Loucy (cell line): ENCODE measurements at regions not wholly inside any gene's neighbourhood (a gene's known extent, or its start where the extent isn't known, plus 50 kb on each side); places are given as distances from the start of the nearest gene placed in this dataset.

Experiments used
- H2AFZ ChIP-seq: fragments of 200-600 bp; sonication (generic); 2 replicates; pipeline ENCODE4 v1.6.0; 2016; ENCODE audit warnings: antibody characterized with exemption, mild to moderate bottlenecking, low read length, moderate library complexity
- H3F3A ChIP-seq: fragments of 200-600 bp; 2 replicates; pipeline ENCODE4 v1.6.0; 2016; ENCODE audit warnings: antibody characterized with exemption, low read depth, mild to moderate bottlenecking
- H3K27me3 ChIP-seq: fragments of 200-600 bp; sonication (generic); 2 replicates; pipeline ENCODE4 v1.6.1; 2014; ENCODE audit warnings: low read length, mild to moderate bottlenecking; ENCODE audit not compliant: insufficient read depth, poor library complexity, severe bottlenecking
- H3K36me3 ChIP-seq: fragments of 200-600 bp; sonication (generic); 2 replicates; pipeline ENCODE4 v1.6.1; 2016; ENCODE audit warnings: low read length; ENCODE audit not compliant: insufficient read depth
- H3K4me1 ChIP-seq: fragments of 200-600 bp; sonication (generic); 2 replicates; pipeline ENCODE4 v1.5.1; 2014; ENCODE audit warnings: low read length, mild to moderate bottlenecking; ENCODE audit not compliant: insufficient read depth, poor library complexity, severe bottlenecking
- H3K4me2 ChIP-seq: fragments of 200-600 bp; sonication (generic); 2 replicates; pipeline ENCODE4 v1.6.0; 2014; ENCODE audit warnings: antibody characterized with exemption, low read length, low read depth, mild to moderate bottlenecking; ENCODE audit not compliant: poor library complexity, severe bottlenecking
- H3K4me3 ChIP-seq: fragments of 200-600 bp; sonication (generic); 2 replicates; pipeline ENCODE4 v1.5.1; 2014; ENCODE audit warnings: low read length, mild to moderate bottlenecking, mixed read lengths; ENCODE audit not compliant: poor library complexity, severe bottlenecking
- H3K79me2 ChIP-seq: fragments of 200-600 bp; sonication (generic); 2 replicates; pipeline ENCODE4 v1.6.1; 2014; ENCODE audit warnings: low read length; ENCODE audit not compliant: insufficient read depth
- H3K9ac ChIP-seq: fragments of 200-600 bp; sonication (generic); 2 replicates; pipeline ENCODE4 v1.6.0; 2014; ENCODE audit warnings: mild to moderate bottlenecking, low read depth, low read length, moderate library complexity; ENCODE audit not compliant: poor library complexity, severe bottlenecking
- H3K9me2 ChIP-seq: fragments of 200-600 bp; sonication (generic); replicated peaks from 2 replicates; pipeline ENCODE4 v1.6.1; 2016; ENCODE audit warnings: low read depth, low read length, mixed read lengths
- H3K9me3 ChIP-seq: fragments of 200-600 bp; sonication (generic); 2 replicates; pipeline ENCODE4 v1.6.1; 2014; ENCODE audit warnings: mild to moderate bottlenecking, antibody characterized with exemption, low read length, low read depth; ENCODE audit not compliant: insufficient read depth
- H4K20me1 ChIP-seq: fragments of 200-600 bp; sonication (generic); 2 replicates; pipeline ENCODE4 v1.6.0; 2014; ENCODE audit warnings: antibody characterized with exemption, low read length, mild to moderate bottlenecking; ENCODE audit not compliant: insufficient read depth, poor library complexity, severe bottlenecking
- CTCF ChIP-seq: fragments of 200-600 bp; sonication (generic); conservative IDR thresholded peaks from 2 replicates; pipeline ENCODE4 v1.5.1; 2014; ENCODE audit warnings: mild to moderate bottlenecking, antibody characterized with exemption, low read length
- EZH2phosphoT487 ChIP-seq: fragments of 200-600 bp; IDR thresholded peaks from 2 replicates; pipeline ENCODE4 v1.6.1; 2018; ENCODE audit warnings: antibody characterized with exemption, mild to moderate bottlenecking, moderate library complexity, borderline replicate concordance

GRCh38 chr5:4570047-4570995 lies 569.8 kb upstream of the ADAMTS16 start:
- H3K9me2 ChIP-seq: no peaks in the 10 kb centered on the region
- H3K36me3 ChIP-seq: no peaks in the 10 kb centered on the region
- H4K20me1 ChIP-seq: no peaks in the 10 kb centered on the region
- H3F3A ChIP-seq: no peaks in the 10 kb centered on the region
- H3K9ac ChIP-seq: no peak overlapping the region
- no peaks in the 10 kb centered on the region for H3K9me3 ChIP-seq
- no peaks in the 10 kb centered on the region for H3K79me2 ChIP-seq
- peaks cover 3% of the 10 kb centered on the region for H3K4me1 ChIP-seq
- no peak overlapping the region for H2AFZ ChIP-seq
- TF ChIP-seq EZH2phosphoT487: no peak
- TF ChIP-seq CTCF: no peak
- H3K27me3 ChIP-seq: no peaks in the 10 kb centered on the region
- H3K4me2 ChIP-seq: no peak overlapping the region
- H3K4me3 ChIP-seq: no peak overlapping the region

GRCh38 chr5:4571248-4571948 lies 568.7 kb upstream of the ADAMTS16 start:
- peaks cover 14% of the 10 kb centered on the region for H3K4me1 ChIP-seq
- H3K27me3 ChIP-seq: no peaks in the 10 kb centered on the region
- H3K36me3 ChIP-seq: no peaks in the 10 kb centered on the region
- no peaks in the 10 kb centered on the region for H3F3A ChIP-seq
- TF ChIP-seq CTCF (no peak), EZH2phosphoT487 (no peak)
- no peak overlapping the region for H3K9ac ChIP-seq
- no peaks in the 10 kb centered on the region for H3K9me2 ChIP-seq
- no peaks in the 10 kb centered on the region for H3K9me3 ChIP-seq
- no peak overlapping the region for H2AFZ ChIP-seq
- no peak overlapping the region for H3K4me2 ChIP-seq
- H3K4me3 ChIP-seq: no peak overlapping the region
- H4K20me1 ChIP-seq: no peaks in the 10 kb centered on the region
- no peaks in the 10 kb centered on the region for H3K79me2 ChIP-seq

GRCh38 chr5:4572311-4573100 lies 567.6 kb upstream of the ADAMTS16 start:
- TF ChIP-seq CTCF (no peak), EZH2phosphoT487 (no peak)
- no peaks in the 10 kb centered on the region for H3F3A ChIP-seq

More at GRCh38 chr5:4572311-4573100, 567.6 kb upstream of the ADAMTS16 start:
- no peak overlapping the region for H3K4me2 ChIP-seq
- no peaks in the 10 kb centered on the region for H3K9me2 ChIP-seq
- no peak overlapping the region for H3K9ac ChIP-seq
- H3K9me3 ChIP-seq: no peaks in the 10 kb centered on the region
- H3K4me3 ChIP-seq: no peak overlapping the region
- no peaks in the 10 kb centered on the region for H3K79me2 ChIP-seq
- H3K27me3 ChIP-seq: no peaks in the 10 kb centered on the region
- no peak overlapping the region for H2AFZ ChIP-seq
- peaks cover 16% of the 10 kb centered on the region for H3K4me1 ChIP-seq
- no peaks in the 10 kb centered on the region for H3K36me3 ChIP-seq
- H4K20me1 ChIP-seq: no peaks in the 10 kb centered on the region
